K562 (cell line): ENCODE measurements at regions not wholly inside any gene's neighbourhood (a gene's known extent, or its start where the extent isn't known, plus 50 kb on each side); places are given as distances from the start of the nearest gene placed in this dataset.
A peak's percentile ranks its signal among the peaks of the same experiment; 100 is the strongest.

Source experiments
- ATAC-seq: fragments of 200-7000 bp; cut with Tn5 transposase; 3 replicates; pipeline ENCODE4 v1.9.1; 2020; ENCODE audit warnings: moderate library complexity
- BruUV-seq: library from RNA; stranded (reverse); fragments of 400-500 nt; replicated peaks from 2 replicates; lab custom pipeline; 2021; lab: Mats Ljungman, UMichigan
- CTCF ChIA-PET: fragments of 300-600 bp; formaldehyde crosslinking; extraction: SDS; loops from one replicate; lab custom pipeline; 2021; ENCODE audit warnings: low intra/inter-chr PET ratio; lab: Yijun Ruan, JAX
- POLR2A ChIA-PET: fragments of 300-600, 350-650 bp; sonication (Branson Sonifier 250); formaldehyde crosslinking; extraction: SDS; loops from one replicate; lab custom pipeline; 2021; ENCODE audit warnings: antibody characterized with exemption, inconsistent platforms; lab: Yijun Ruan, JAX
- DNase-seq, 4 experiments: peaks; one replicate each; pipeline versions ENCODE4 v3.0.0 to v3.0.0-alpha.2; 2011 to 2018; ENCODE audit warnings: low spot score in 3 of 4, mixed read lengths in 3 of 4; ENCODE audit errors: extremely low read depth in 1 of 4
- FAIRE-seq: peaks from 2 replicates; lab custom pipeline; 2011; peaks lifted over from hg19 to GRCh38; lab: Jason Lieb, UNC
- H2AFZ ChIP-seq: 2 replicates; pipeline ENCODE4 v1.6.0; 2011; ENCODE audit warnings: low read depth, low read length, control low read depth, inconsistent platforms
- H3K27ac ChIP-seq: fragments of 200-600 bp; 3 replicates; pipeline ENCODE4 v1.8.0; 2011; ENCODE audit warnings: low read depth, mild to moderate bottlenecking, control low read depth, inconsistent platforms, low read length, moderate library complexity, mixed read lengths; ENCODE audit errors: extremely low read depth
- H3K27me3 ChIP-seq, 2 experiments: fragments of 300-600 bp in 1 of 2; 2 replicates in 1 of 2; 3 replicates in 1 of 2; pipeline versions ENCODE4 v1.6.0 to v1.8.0; 2011; ENCODE audit warnings: inconsistent platforms in 2 of 2, low read length in 2 of 2, mild to moderate bottlenecking in 1 of 2, mixed read lengths in 1 of 2, moderate library complexity in 1 of 2; ENCODE audit not compliant: control insufficient read depth in 2 of 2, insufficient read depth in 2 of 2
- H3K36me3 ChIP-seq: fragments of 300-600 bp; 3 replicates; pipeline ENCODE4 v1.8.0; 2011; ENCODE audit warnings: mild to moderate bottlenecking, low read length, inconsistent platforms; ENCODE audit not compliant: control insufficient read depth, insufficient read depth
- H3K4me1 ChIP-seq, 2 experiments: fragments of 200-600 bp in 1 of 2; replicated peaks in 1 of 2; 2 replicates in 1 of 2; 3 replicates in 1 of 2; pipeline versions ENCODE4 v1.5.1 to v1.8.0; 2011; ENCODE audit warnings: inconsistent platforms in 2 of 2, low read length in 2 of 2, mild to moderate bottlenecking in 1 of 2, mixed read lengths in 1 of 2, moderate library complexity in 1 of 2; ENCODE audit not compliant: control insufficient read depth in 2 of 2, insufficient read depth in 2 of 2
- H3K4me2 ChIP-seq: 2 replicates; pipeline ENCODE4 v1.6.1; 2011; ENCODE audit warnings: low read length, control low read depth, inconsistent platforms, mixed read lengths; ENCODE audit not compliant: insufficient read depth
- H3K4me3 ChIP-seq: fragments of 200-600 bp; sonication (generic), shearing (Covaris generic); 2 replicates; pipeline ENCODE4 v1.5.1; 2016; ENCODE audit warnings: control low read depth, inconsistent platforms
- H3K79me2 ChIP-seq: fragments of 200-600 bp; 3 replicates; pipeline ENCODE4 v1.8.0; 2011; ENCODE audit warnings: low read length, inconsistent platforms; ENCODE audit not compliant: control insufficient read depth, insufficient read depth
- H3K9ac ChIP-seq, 2 experiments: 2 replicates each; pipeline versions ENCODE4 v1.6.0 to v1.6.1; 2011; ENCODE audit warnings: low read depth in 2 of 2, low read length in 2 of 2, control low read depth in 1 of 2, inconsistent platforms in 1 of 2, mild to moderate bottlenecking in 1 of 2, mixed read lengths in 1 of 2; ENCODE audit not compliant: insufficient read depth in 1 of 2
- H3K9me1 ChIP-seq: one replicate; pipeline ENCODE4 v1.6.0; 2011; ENCODE audit warnings: inconsistent platforms, mild to moderate bottlenecking, low read length, moderate library complexity; ENCODE audit not compliant: control insufficient read depth, insufficient read depth
- H3K9me3 ChIP-seq: replicated peaks from 2 replicates; pipeline ENCODE4 v1.5.1; 2011; ENCODE audit warnings: low read depth, low read length, inconsistent platforms; ENCODE audit not compliant: control insufficient read depth, insufficient read depth
- H4K20me1 ChIP-seq: replicated peaks from 2 replicates; pipeline ENCODE4 v1.6.1; 2011; ENCODE audit warnings: low read length, inconsistent platforms, mixed read lengths; ENCODE audit not compliant: control insufficient read depth, insufficient read depth
- CEBPZ ChIP-seq: fragments of 150-350 bp; IDR thresholded peaks from 2 replicates; pipeline ENCODE4 v1.6.1; 2014; ENCODE audit warnings: low read depth, mild to moderate bottlenecking, low read length, borderline replicate concordance
- HMGXB4 ChIP-seq: sonication (generic); formaldehyde crosslinking; IDR thresholded peaks from 2 replicates; pipeline ENCODE4 v1.8.1; 2023; ENCODE audit warnings: mild to moderate bottlenecking, missing genetic modification reagents
- ZFP36 ChIP-seq: fragments of 150-350 bp; IDR thresholded peaks from 2 replicates; pipeline ENCODE4 v1.6.1; 2018; ENCODE audit warnings: low read length, low read depth; ENCODE audit not compliant: partially characterized antibody
- WGBS: fragments of 100-300 bp; shearing (Covaris generic); methylation state at CpG from one replicate; pipeline ENCODE4 v1.1.6; 2016; ENCODE audit warnings: low coverage, mixed read lengths; ENCODE audit not compliant: insufficient coverage; ENCODE audit errors: missing lambda C conversion rate; 5-methylcytosine and 5-hydroxymethylcytosine counted together
- in situ Hi-C: fragments of 300-500 bp; cut with MboI; formaldehyde crosslinking; loops from 4 replicates; pipeline ENCODE4 v1.15.0; 2018; ENCODE audit warnings: inconsistent platforms, mixed read lengths
- intact Hi-C: fragments of 100-400 bp; cut with micrococcal nuclease; formaldehyde crosslinking; loops from 2 replicates; pipeline ENCODE4 v1.14.2; 2022

GRCh38 chr10:57776688-57777432 lies 490.8 kb downstream of the IPMK start:
- no peaks in the 10 kb centered on the region for H3K4me1 ChIP-seq
- H3K4me3 ChIP-seq = no peak overlapping the region
- intact Hi-C loops (no loop called here), in situ Hi-C loops (no loop called here)
- no peak overlapping the region for H3K9ac ChIP-seq
- H3K27me3 ChIP-seq = no peaks in the 10 kb centered on the region
- BruUV-seq = no TSS peak
- no peak overlapping the region for H3K4me2 ChIP-seq
- CTCF ChIA-PET = no interaction called here
- POLR2A ChIA-PET = no interaction called here
- 0 out of 2 replicates have a peak, but pooled peaks cover 4% of the 10 kb centered on the region for H3K9me3 ChIP-seq
- H2AFZ ChIP-seq = no peak overlapping the region
- TF ChIP-seq HMGXB4 = no peak
- TF ChIP-seq CEBPZ = peak; percentile 23; the same call in 1 of the 2 replicates
- TF ChIP-seq ZFP36 = peak; percentile 47
- no peaks in the 10 kb centered on the region for H3K9me1 ChIP-seq
- no peaks in the 10 kb centered on the region for H3K79me2 ChIP-seq
- FAIRE-seq (no peak), DNase-seq (no peak), ATAC-seq (no peak)
- H4K20me1 ChIP-seq = no peaks in the 10 kb centered on the region
- WGBS = 1% methylated on average over 5 of the region's 5 CpGs
- H3K27ac ChIP-seq = no peak overlapping the region
- H3K36me3 ChIP-seq = no peaks in the 10 kb centered on the region
